Tibial nerve (tissue), 4 donors: ENCODE measurements at regions not wholly inside any gene's neighbourhood (a gene's known extent, or its start where the extent isn't known, plus 50 kb on each side); places are given as distances from the start of the nearest gene placed in this dataset.

Experiments used
- DNase-seq, 2 donors: peaks; one replicate each; pipeline ENCODE4 v3.0.0-alpha.2; 2019; ENCODE audit warnings: low spot score in 2 of 2
- H3K27ac ChIP-seq, 4 donors: fragments of 200-600 bp; sonication (generic) in 3 of 4; one replicate each; pipeline ENCODE4 v1.5.1; 2017 to 2019; ENCODE audit warnings: mild to moderate bottlenecking in 1 of 4
- H3K27me3 ChIP-seq, 2 donors: fragments of 200-600 bp; sonication (generic) in 1 of 2; one replicate each; pipeline versions ENCODE4 v1.5.1 to v1.6.0; 2017 to 2019
- H3K36me3 ChIP-seq, 3 donors: fragments of 200-600 bp; sonication (generic); one replicate each; pipeline ENCODE4 v1.5.1; 2018 to 2019
- H3K4me1 ChIP-seq, 4 donors: fragments of 200-600 bp; sonication (generic) in 3 of 4; one replicate each; pipeline ENCODE4 v1.5.1; 2017 to 2019
- H3K4me3 ChIP-seq, 4 donors: fragments of 200-600 bp; sonication (generic) in 3 of 4; one replicate each; pipeline ENCODE4 v1.5.1; 2017 to 2019; ENCODE audit warnings: mild to moderate bottlenecking in 1 of 4, moderate library complexity in 1 of 4
- H3K9me3 ChIP-seq, 4 donors: fragments of 200-600 bp; sonication (generic) in 3 of 4; one replicate each; pipeline ENCODE4 v1.5.1; 2017 to 2019
- CTCF ChIP-seq, 5 experiments: fragments of 200-600 bp in 3 of 5; fragments of 450-650 bp in 2 of 5; sonication (generic) in 3 of 5; IDR thresholded peaks; one replicate each; pipeline ENCODE4 v1.5.1; 2016 to 2019; ENCODE audit warnings: antibody characterized with exemption in 5 of 5, mild to moderate bottlenecking in 3 of 5, moderate library complexity in 2 of 5
- EP300 ChIP-seq, 2 donors: sonication (generic); formaldehyde crosslinking; IDR thresholded peaks; one replicate each; pipeline ENCODE4 v1.6.1; 2017; ENCODE audit warnings: antibody characterized with exemption in 2 of 2, mild to moderate bottlenecking in 1 of 2
- POLR2A ChIP-seq, 2 donors: fragments of 450-650 bp; IDR thresholded peaks; one replicate each; pipeline ENCODE4 v1.6.1; 2017; ENCODE audit warnings: antibody characterized with exemption in 2 of 2, mild to moderate bottlenecking in 2 of 2, moderate library complexity in 2 of 2
- WGBS, 2 donors: methylation state at CpG; one replicate each; pipeline ENCODE4 v1.1.5; 2018; 5-methylcytosine and 5-hydroxymethylcytosine counted together

DNA sequence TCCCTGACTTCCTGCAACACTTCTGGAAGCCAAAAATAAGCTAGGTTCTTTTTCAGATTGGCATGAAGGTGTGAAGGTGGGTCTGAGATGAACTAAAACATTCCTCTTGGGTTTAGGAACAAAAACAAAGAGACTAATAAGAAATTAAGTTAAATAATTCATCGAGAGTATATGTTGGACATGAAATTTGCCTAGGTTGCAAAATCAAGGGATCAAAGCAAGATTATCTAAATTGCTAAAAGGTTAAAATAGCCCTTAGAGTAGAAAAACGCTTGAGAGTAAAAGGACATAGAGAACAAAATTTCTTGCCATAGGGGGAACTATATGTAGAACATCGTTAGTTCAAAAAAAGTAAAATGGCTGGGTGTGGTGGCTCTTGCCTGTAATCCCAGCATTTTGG, 845.9 kb upstream of the NXPH2 start:
- DNase-seq = no peak
- no peak overlapping the region for H3K4me3 ChIP-seq
- no peak overlapping the region for H3K27ac ChIP-seq
- no peaks in the 10 kb centered on the region for H3K36me3 ChIP-seq
- TF ChIP-seq EP300 (IDR thresholded peaks at IDR 0.05) (no peak), POLR2A (IDR thresholded peaks at IDR 0.05) (no peak), CTCF (IDR thresholded peaks at IDR 0.05) (no peak)
- H3K4me1 ChIP-seq = no peaks in the 10 kb centered on the region
- 91 to 96% methylated on average over 3 of the region's 3 CpGs for WGBS, 2 donors
- H3K9me3 ChIP-seq = no peaks in the 10 kb centered on the region
- no peaks in the 10 kb centered on the region for H3K27me3 ChIP-seq

GRCh38 chr2:139622691-139623090, 842.5 kb upstream of the NXPH2 start:
- 79 to 88% methylated on average over 1 of the region's 1 CpG for WGBS, 2 donors
- DNase-seq = no peak
- no peaks in the 10 kb centered on the region for H3K4me1 ChIP-seq

DNA sequence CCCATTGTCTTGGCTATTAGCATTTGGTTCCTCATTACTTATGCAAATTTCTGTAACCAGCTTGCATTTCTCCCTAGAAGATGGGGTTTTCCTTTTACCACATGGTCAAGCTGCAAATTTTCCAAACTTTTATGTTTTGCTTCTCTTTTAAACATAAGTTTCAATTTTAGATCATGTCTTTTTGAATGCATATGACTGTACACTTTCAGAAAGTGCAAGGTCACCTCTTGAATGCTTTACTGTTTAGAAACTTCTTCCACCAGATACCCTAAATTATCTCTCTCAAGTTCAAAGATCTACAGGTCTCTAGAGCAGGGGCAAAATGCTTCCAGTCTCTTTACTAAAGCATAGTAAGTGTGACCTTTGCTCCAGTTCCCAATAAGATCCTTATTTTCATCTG, 837.6 kb upstream of the NXPH2 start:
- no peak for DNase-seq
- Histone ChIP-seq H3K36me3 (no peaks in the 10 kb centered on the region), H3K4me1 (no peaks in the 10 kb centered on the region), H3K4me3 (no peak overlapping the region), H3K9me3 (peaks cover 0 to 12% (median 0%) of the 10 kb centered on the region in 4 donors), H3K27ac (no peak overlapping the region), H3K27me3 (no peaks in the 10 kb centered on the region)
- TF ChIP-seq POLR2A (IDR thresholded peaks at IDR 0.05) (no peak), EP300 (IDR thresholded peaks at IDR 0.05) (no peak), CTCF (IDR thresholded peaks at IDR 0.05) (no peak)

More at GRCh38 chr2:139622691-139623090, 842.5 kb upstream of the NXPH2 start:
- H3K27ac ChIP-seq = no peak overlapping the region
- H3K27me3 ChIP-seq = no peaks in the 10 kb centered on the region
- H3K4me3 ChIP-seq = no peak overlapping the region
- H3K36me3 ChIP-seq = no peaks in the 10 kb centered on the region
- peaks cover 0 to 12% (median 0%) of the 10 kb centered on the region in 4 donors for H3K9me3 ChIP-seq
- TF ChIP-seq EP300 (IDR thresholded peaks at IDR 0.05) (no peak), POLR2A (IDR thresholded peaks at IDR 0.05) (no peak)

- Histone ChIP-seq H3K27me3 (no peaks in the 10 kb centered on the region), H3K4me3 (no peak overlapping the region), H3K27ac (no peak overlapping the region), H3K4me1 (no peaks in the 10 kb centered on the region), H3K36me3 (no peaks in the 10 kb centered on the region), H3K9me3 (peaks cover 0 to 15% (median 0%) of the 10 kb centered on the region in 4 donors)
- 79 to 84% methylated on average over 3 of the region's 3 CpGs for WGBS, 2 donors
- no peak for DNase-seq
- TF ChIP-seq POLR2A (IDR thresholded peaks at IDR 0.05) (no peak), EP300 (IDR thresholded peaks at IDR 0.05) (no peak), CTCF (IDR thresholded peaks at IDR 0.05) (no peak)
Measured at GRCh38 chr2:139613264-139613663, 833.1 kb upstream of the NXPH2 start.

GRCh38 chr2:139610512-139610911, 830.3 kb upstream of the NXPH2 start:
- no peaks in the 10 kb centered on the region for H3K36me3 ChIP-seq
- H3K9me3 ChIP-seq = peaks cover 0 to 15% (median 0%) of the 10 kb centered on the region in 4 donors
- TF ChIP-seq CTCF (IDR thresholded peaks at IDR 0.05) (no peak), POLR2A (IDR thresholded peaks at IDR 0.05) (no peak), EP300 (IDR thresholded peaks at IDR 0.05) (no peak)
- H3K4me1 ChIP-seq = no peaks in the 10 kb centered on the region
- H3K27ac ChIP-seq = no peak overlapping the region
- WGBS, 2 donors = 49 to 55% methylated on average over 3 of the region's 3 CpGs
- no peak for DNase-seq
- no peaks in the 10 kb centered on the region for H3K27me3 ChIP-seq
- no peak overlapping the region for H3K4me3 ChIP-seq

- no peak for DNase-seq
- no peaks in the 10 kb centered on the region for H3K36me3 ChIP-seq
- no peak for TF ChIP-seq POLR2A (IDR thresholded peaks at IDR 0.05)
- TF ChIP-seq EP300 (IDR thresholded peaks at IDR 0.05) = no peak
- no peak for TF ChIP-seq CTCF (IDR thresholded peaks at IDR 0.05)
- 78 to 100% methylated on average over 3 of the region's 3 CpGs for WGBS, 2 donors
- no peaks in the 10 kb centered on the region for H3K27me3 ChIP-seq
- H3K4me1 ChIP-seq = no peaks in the 10 kb centered on the region
- peaks cover 0 to 19% (median 0%) of the 10 kb centered on the region in 4 donors for H3K9me3 ChIP-seq
- no peak overlapping the region for H3K27ac ChIP-seq
- no peak overlapping the region for H3K4me3 ChIP-seq
Measured at GRCh38 chr2:139609109-139609508, 828.9 kb upstream of the NXPH2 start.
